HCT116 (cell line): ENCODE measurements at regions not wholly inside any gene's neighbourhood (a gene's known extent, or its start where the extent isn't known, plus 50 kb on each side); places are given as distances from the start of the nearest gene placed in this dataset.

Experiments used
- ATAC-seq: fragments of 200-7000 bp; cut with Tn5 transposase; 2 replicates; pipeline ENCODE4 v1.9.1; 2020; ENCODE audit warnings: mild to moderate bottlenecking, moderate library complexity
- BruUV-seq: library from RNA; stranded (reverse); fragments of 400-500 nt; replicated peaks from 2 replicates; lab custom pipeline; 2021; lab: Mats Ljungman, UMichigan
- CTCF ChIA-PET: fragments of 300-600 bp; sonication (Branson Sonifier 250); formaldehyde crosslinking; loops from one replicate; lab custom pipeline; 2021; ENCODE audit warnings: antibody characterized with exemption; lab: Charles Lee
- POLR2A ChIA-PET: fragments of 300-600, 350-600 bp; sonication (Branson Sonifier 250); formaldehyde crosslinking; loops from one replicate; lab custom pipeline; 2021; ENCODE audit warnings: antibody characterized with exemption; lab: Charles Lee
- RAD21 ChIA-PET, 2 experiments: fragments of 300-600 bp; sonication (Branson Sonifier 250); formaldehyde crosslinking; loops; one replicate each; lab custom pipeline; 2023; ENCODE audit warnings: low total read pairs in 2 of 2; ENCODE audit not compliant: uncharacterized antibody in 2 of 2, unreplicated experiment in 2 of 2, low non-redundant PET in 1 of 2; lab: Charles Lee
- DNase-seq: peaks from one replicate; pipeline ENCODE4 v3.0.0-alpha.2; 2010; ENCODE audit warnings: low read depth, low spot score
- H2AFZ ChIP-seq: fragments of 200-600 bp; shearing (Covaris generic), sonication (generic); 2 replicates; pipeline ENCODE4 v1.6.1; 2017; ENCODE audit warnings: low read depth, mixed run types, mixed read lengths, antibody characterized with exemption, low read length; ENCODE audit not compliant: poor library complexity, severe bottlenecking
- H3K27ac ChIP-seq: 2 replicates; pipeline ENCODE4 v1.5.1; 2012; ENCODE audit warnings: low read depth, low read length
- H3K27me3 ChIP-seq: fragments of 200-600 bp; sonication (generic); 2 replicates; pipeline ENCODE4 v1.6.1; 2016; ENCODE audit warnings: mixed run types, low read length, mixed read lengths; ENCODE audit not compliant: insufficient read depth
- H3K36me3 ChIP-seq, 2 experiments: fragments of 200-500 bp in 1 of 2; fragments of 200-600 bp in 1 of 2; sonication (Bioruptor generic) in 1 of 2; sonication (generic) in 1 of 2; 2 replicates each; pipeline versions ENCODE4 v1.5.1 to v1.6.1; 2014 to 2016; ENCODE audit warnings: low read length in 2 of 2, inconsistent platforms in 1 of 2, mixed read lengths in 1 of 2, mixed run types in 1 of 2; ENCODE audit not compliant: insufficient read depth in 2 of 2, control insufficient read depth in 1 of 2
- H3K4me1 ChIP-seq, 2 experiments: fragments of 200-600 bp in 1 of 2; sonication (generic) in 1 of 2; 2 replicates each; pipeline versions ENCODE4 v1.5.1 to v1.6.1; 2012 to 2017; ENCODE audit warnings: low read length in 2 of 2, inconsistent platforms in 1 of 2, mild to moderate bottlenecking in 1 of 2, mixed read lengths in 1 of 2, mixed run types in 1 of 2, moderate library complexity in 1 of 2; ENCODE audit not compliant: insufficient read depth in 2 of 2, control insufficient read depth in 1 of 2
- H3K4me2 ChIP-seq: fragments of 200-600 bp; sonication (generic); 2 replicates; pipeline ENCODE4 v1.6.1; 2017; ENCODE audit warnings: mixed run types, low read length, mixed read lengths
- H3K4me3 ChIP-seq, 2 experiments: fragments of 200-600 bp in 1 of 2; sonication (generic) in 1 of 2; replicated peaks in 1 of 2; 2 replicates each; pipeline ENCODE4 v1.5.1; 2011 to 2016; ENCODE audit warnings: low read length in 2 of 2, control low read depth in 1 of 2, low read depth in 1 of 2, mild to moderate bottlenecking in 1 of 2, mixed read lengths in 1 of 2, mixed run types in 1 of 2
- H3K79me2 ChIP-seq: fragments of 200-600 bp; sonication (generic); 2 replicates; pipeline ENCODE4 v1.6.1; 2017; ENCODE audit warnings: mild to moderate bottlenecking, mixed run types, low read length, moderate library complexity, mixed read lengths; ENCODE audit not compliant: insufficient read depth
- H3K9ac ChIP-seq: fragments of 200-600 bp; sonication (generic); 2 replicates; pipeline ENCODE4 v1.6.1; 2016; ENCODE audit warnings: low read length, mixed read lengths
- H3K9me2 ChIP-seq: fragments of 200-600 bp; sonication (generic), shearing (Covaris generic); 2 replicates; pipeline ENCODE4 v1.6.1; 2017; ENCODE audit warnings: mixed run types, mild to moderate bottlenecking, moderate library complexity; ENCODE audit not compliant: insufficient read depth
- H3K9me3 ChIP-seq, 2 experiments: fragments of 200-500 bp in 1 of 2; fragments of 200-600 bp in 1 of 2; sonication (Bioruptor generic) in 1 of 2; sonication (generic) in 1 of 2; 2 replicates each; pipeline ENCODE4 v1.6.1; 2014 to 2017; ENCODE audit warnings: low read length in 2 of 2, mixed read lengths in 2 of 2, inconsistent platforms in 1 of 2, low read depth in 1 of 2, mild to moderate bottlenecking in 1 of 2, mixed run types in 1 of 2, moderate library complexity in 1 of 2; ENCODE audit not compliant: control insufficient read depth in 1 of 2, insufficient read depth in 1 of 2
- H4K20me1 ChIP-seq: fragments of 200-600 bp; sonication (generic), shearing (Covaris generic); 2 replicates; pipeline ENCODE4 v1.6.1; 2017; ENCODE audit warnings: mixed run types, mild to moderate bottlenecking, moderate library complexity; ENCODE audit not compliant: insufficient read depth
- POLR2AphosphoS5 ChIP-seq: IDR thresholded peaks from 2 replicates; pipeline ENCODE4 v1.6.1; 2011; ENCODE audit warnings: mild to moderate bottlenecking, low read depth, low read length, moderate library complexity
- REST ChIP-seq: IDR thresholded peaks from 2 replicates; pipeline ENCODE4 v1.6.1; 2012; ENCODE audit warnings: low read depth
- SIN3A ChIP-seq: IDR thresholded peaks from 2 replicates; pipeline ENCODE4 v1.6.1; 2012; ENCODE audit warnings: low read depth
- SP1 ChIP-seq: IDR thresholded peaks from 2 replicates; pipeline ENCODE4 v1.6.1; 2012; ENCODE audit warnings: low read depth
- SRF ChIP-seq: IDR thresholded peaks from 2 replicates; pipeline ENCODE4 v1.6.1; 2012; ENCODE audit warnings: low read depth
- TCF7L2 ChIP-seq: IDR thresholded peaks from 2 replicates; pipeline ENCODE4 v1.7.0; 2011; ENCODE audit warnings: borderline replicate concordance, inconsistent platforms; ENCODE audit not compliant: insufficient read depth, insufficient read length; ENCODE audit errors: extremely low read depth
- ZFX ChIP-seq: fragments of 450-650 bp; IDR thresholded peaks from 2 replicates; pipeline ENCODE4 v1.6.1; 2017
- intact Hi-C: fragments of 100-400 bp; cut with micrococcal nuclease; formaldehyde crosslinking; loops from 2 replicates; pipeline ENCODE4 v1.10.0; 2022

- no peaks in the 10 kb centered on the region for H4K20me1 ChIP-seq
- TSS peak; percentile 72 for BruUV-seq
- H3K4me3 ChIP-seq = peak overlapping the region; percentile 22 to 45
- RAD21 ChIA-PET = no interaction called here
- H3K9me2 ChIP-seq = no peaks in the 10 kb centered on the region
- no peaks in the 10 kb centered on the region for H3K27me3 ChIP-seq
- H2AFZ ChIP-seq = no peak overlapping the region
- H3K4me2 ChIP-seq = peak overlapping the region; percentile 80
- no peak for DNase-seq
- H3K9ac ChIP-seq = peak overlapping the region; percentile 79
- H3K27ac ChIP-seq = peak overlapping the region; percentile 95
- peaks cover 50% of the 10 kb centered on the region for H3K79me2 ChIP-seq
- no peaks in the 10 kb centered on the region for H3K9me3 ChIP-seq
- POLR2A ChIA-PET = interaction anchor here (0.7 to 3.1 kb wide), 20 partner anchors 9 to 576 kb away, joined by 3 to 16 read pairs (median 4); no protein-coding TSS in a partner anchor
- H3K4me1 ChIP-seq = peaks cover 85 to 100% of the 10 kb centered on the region in 2 experiments
- TF ChIP-seq SIN3A = 0 out of 2 replicates have a peak, but pooled peaks have one; percentile 21
- no peak for TF ChIP-seq SRF
- peak; percentile 74 for ATAC-seq
- H3K36me3 ChIP-seq = peaks cover 0 to 10% of the 10 kb centered on the region in 2 experiments; a peak in 1 of 4 replicates
- intact Hi-C loops = loop anchor here (2.0 to 10.0 kb wide), 4 partner anchors 70 to 810 kb away; no protein-coding TSS in a partner anchor
- CTCF ChIA-PET = interaction anchor here (1.2 kb wide), 1 partner anchor 66 kb away, joined by 3 read pairs; no protein-coding TSS in a partner anchor
These were observed 614.5 kb downstream of the IRS1 start for GRCh38 chr2:226184940-226185615.

GRCh38 chr2:226184540-226184939 is 615.1 kb downstream of the IRS1 start:
- DNase-seq (no peak), ATAC-seq (no peak)
- no peaks in the 10 kb centered on the region for H3K9me2 ChIP-seq
- RAD21 ChIA-PET = no interaction called here
- peak overlapping the region; percentile 95 for H3K27ac ChIP-seq
- peak overlapping the region; percentile 22 to 45 for H3K4me3 ChIP-seq
- H3K36me3 ChIP-seq = peaks cover 0 to 10% of the 10 kb centered on the region in 2 experiments; a peak in 1 of 4 replicates
- TF ChIP-seq POLR2AphosphoS5 (peak; percentile 36; the same call in 1 of the 2 replicates), TCF7L2 (peak; percentile 51), SP1 (peak; percentile 30; the same call in 1 of the 2 replicates), REST (no peak), ZFX (no peak)
- no peaks in the 10 kb centered on the region for H3K9me3 ChIP-seq
- no peaks in the 10 kb centered on the region for H4K20me1 ChIP-seq
- CTCF ChIA-PET = interaction anchor here (1.2 kb wide), 1 partner anchor 66 kb away, joined by 3 read pairs; no protein-coding TSS in a partner anchor
- no peak overlapping the region for H2AFZ ChIP-seq
- H3K79me2 ChIP-seq = peaks cover 54% of the 10 kb centered on the region
- H3K4me1 ChIP-seq = peaks cover 84 to 100% of the 10 kb centered on the region in 2 experiments
- intact Hi-C loops = loop anchor here (2.0 to 10.0 kb wide), 3 partner anchors 70 to 810 kb away; no protein-coding TSS in a partner anchor
- H3K4me2 ChIP-seq = peak overlapping the region; percentile 80
- H3K27me3 ChIP-seq = no peaks in the 10 kb centered on the region
- H3K9ac ChIP-seq = peak overlapping the region; percentile 79
- POLR2A ChIA-PET = interaction anchor here (0.7 to 3.1 kb wide), 19 partner anchors 8 to 576 kb away, joined by 3 to 16 read pairs (median 4); no protein-coding TSS in a partner anchor
- no TSS peak for BruUV-seq
